Trophoblast cell (in vitro differentiated cells and primary cell): ENCODE measurements at regions not wholly inside any gene's neighbourhood (a gene's known extent, or its start where the extent isn't known, plus 50 kb on each side); places are given as distances from the start of the nearest gene placed in this dataset.

Experiments
- DNase-seq, 2 donors: peaks; one replicate each; pipeline ENCODE4 v3.0.0-alpha.2; 2016
- H2AFZ ChIP-seq: 2 replicates; pipeline ENCODE4 v1.6.1; 2013; ENCODE audit warnings: low read length, moderate library complexity, mild to moderate bottlenecking; ENCODE audit not compliant: insufficient read depth, poor library complexity
- H2AK5ac ChIP-seq: 2 replicates; pipeline ENCODE4 v1.6.1; 2013; ENCODE audit warnings: mild to moderate bottlenecking, low read length
- H2BK120ac ChIP-seq: 2 replicates; pipeline ENCODE4 v1.6.1; 2013; ENCODE audit warnings: low read length, mild to moderate bottlenecking, moderate library complexity; ENCODE audit not compliant: insufficient read depth, poor library complexity
- H2BK12ac ChIP-seq: 2 replicates; pipeline ENCODE4 v1.6.1; 2013; ENCODE audit warnings: mild to moderate bottlenecking, low read length, moderate library complexity
- H2BK5ac ChIP-seq: 2 replicates; pipeline ENCODE4 v1.6.1; 2013; ENCODE audit warnings: low read length, low read depth, moderate library complexity, mild to moderate bottlenecking; ENCODE audit not compliant: poor library complexity
- H3K14ac ChIP-seq: 2 replicates; pipeline ENCODE4 v1.6.1; 2013; ENCODE audit warnings: mild to moderate bottlenecking, low read length
- H3K18ac ChIP-seq: 2 replicates; pipeline ENCODE4 v1.6.1; 2013; ENCODE audit warnings: mild to moderate bottlenecking, low read length
- H3K23ac ChIP-seq: 2 replicates; pipeline ENCODE4 v1.6.1; 2013; ENCODE audit warnings: low read length
- H3K27ac ChIP-seq: 2 replicates; pipeline ENCODE4 v1.5.1; 2013; ENCODE audit warnings: low read depth, mild to moderate bottlenecking, inconsistent platforms, low read length, moderate library complexity
- H3K27me3 ChIP-seq: 2 replicates; pipeline ENCODE4 v1.6.1; 2013; ENCODE audit warnings: inconsistent platforms, mild to moderate bottlenecking, low read length, moderate library complexity; ENCODE audit not compliant: insufficient read depth
- H3K36me3 ChIP-seq, 2 experiments: 1 replicate in 1 of 2; 2 replicates in 1 of 2; pipeline ENCODE4 v1.6.1; 2013; ENCODE audit warnings: low read length in 2 of 2, mild to moderate bottlenecking in 2 of 2, moderate library complexity in 1 of 2; ENCODE audit not compliant: insufficient read depth in 2 of 2, control insufficient read depth in 1 of 2
- H3K4ac ChIP-seq: 2 replicates; pipeline ENCODE4 v1.6.1; 2013; ENCODE audit warnings: low read depth, mild to moderate bottlenecking, low read length, moderate library complexity
- H3K4me1 ChIP-seq, 2 experiments: 1 replicate in 1 of 2; 2 replicates in 1 of 2; pipeline ENCODE4 v1.6.1; 2013; ENCODE audit warnings: low read length in 2 of 2, mild to moderate bottlenecking in 2 of 2, moderate library complexity in 1 of 2; ENCODE audit not compliant: insufficient read depth in 2 of 2, control insufficient read depth in 1 of 2
- H3K4me2 ChIP-seq: 2 replicates; pipeline ENCODE4 v1.6.1; 2013; ENCODE audit warnings: inconsistent platforms, mild to moderate bottlenecking, low read length, moderate library complexity
- H3K4me3 ChIP-seq: 2 replicates; pipeline ENCODE4 v1.5.1; 2013; ENCODE audit warnings: mild to moderate bottlenecking, low read depth, low read length, inconsistent platforms
- H3K79me1 ChIP-seq: one replicate; pipeline ENCODE4 v1.6.1; 2013; ENCODE audit warnings: low read length
- H3K79me2 ChIP-seq: 2 replicates; pipeline ENCODE4 v1.6.1; 2013; ENCODE audit warnings: low read length, mild to moderate bottlenecking; ENCODE audit not compliant: control insufficient read depth, insufficient read depth, poor library complexity
- H3K9ac ChIP-seq: 2 replicates; pipeline ENCODE4 v1.6.1; 2013; ENCODE audit warnings: mild to moderate bottlenecking, low read length
- H3K9me3 ChIP-seq: 2 replicates; pipeline ENCODE4 v1.6.1; 2013; ENCODE audit warnings: low read depth, mild to moderate bottlenecking, control low read depth, inconsistent platforms, low read length; ENCODE audit not compliant: insufficient read depth
- H4K12ac ChIP-seq: 2 replicates; pipeline ENCODE4 v1.6.1; 2013; ENCODE audit warnings: low read depth, mild to moderate bottlenecking, low read length, moderate library complexity
- H4K8ac ChIP-seq: 2 replicates; pipeline ENCODE4 v1.6.1; 2013; ENCODE audit warnings: low read depth, mild to moderate bottlenecking, low read length, moderate library complexity
- H4K91ac ChIP-seq: one replicate; pipeline ENCODE4 v1.6.1; 2013; ENCODE audit warnings: low read depth, mild to moderate bottlenecking, low read length, moderate library complexity
- WGBS: extraction: QIAGEN DNeasy Blood & Tissue Kit; methylation state at CpG from one replicate; pipeline ENCODE4 v1.1.7; 2013; ENCODE audit warnings: missing lambda C conversion rate; ENCODE audit not compliant: insufficient read length, insufficient coverage; ENCODE audit errors: extremely low coverage; 5-methylcytosine and 5-hydroxymethylcytosine counted together

- H2BK5ac ChIP-seq: no peak overlapping the region
These were observed 189.4 kb upstream of the CHRNA7 start for GRCh38 chr15:31840849-31841476.

GRCh38 chr15:31842532-31843195 is 187.7 kb upstream of the CHRNA7 start:
- no peak overlapping the region for H3K4me2 ChIP-seq
- H2BK5ac ChIP-seq: no peak overlapping the region
- H2AFZ ChIP-seq: no peak overlapping the region

More at GRCh38 chr15:31840849-31841476, 189.4 kb upstream of the CHRNA7 start:
- no peaks in the 10 kb centered on the region for H3K4me1 ChIP-seq
- WGBS: no CpG with 5 or more reads among the region's 9 CpGs
- H3K36me3 ChIP-seq: no peaks in the 10 kb centered on the region
- no peak overlapping the region for H2BK120ac ChIP-seq
- no peaks in the 10 kb centered on the region for H3K79me1 ChIP-seq
- no peak overlapping the region for H3K23ac ChIP-seq
- H3K9me3 ChIP-seq: no peaks in the 10 kb centered on the region
- no peak overlapping the region for H4K91ac ChIP-seq
- no peak overlapping the region for H3K9ac ChIP-seq
- H4K12ac ChIP-seq: no peak overlapping the region
- no peak overlapping the region for H3K27ac ChIP-seq
- no peaks in the 10 kb centered on the region for H3K27me3 ChIP-seq
- H2AFZ ChIP-seq: no peak overlapping the region
- no peak overlapping the region for H3K14ac ChIP-seq
- no peak overlapping the region for H4K8ac ChIP-seq
- H3K4ac ChIP-seq: no peak overlapping the region
- no peaks in the 10 kb centered on the region for H3K79me2 ChIP-seq
- no peak overlapping the region for H2BK12ac ChIP-seq
- DNase-seq: no peak
- no peak overlapping the region for H2AK5ac ChIP-seq
- no peak overlapping the region for H3K4me3 ChIP-seq
- H3K4me2 ChIP-seq: no peak overlapping the region
- H3K18ac ChIP-seq: no peak overlapping the region

GRCh38 chr15:31843426-31844055 is 186.8 kb upstream of the CHRNA7 start:
- no peaks in the 10 kb centered on the region for H3K9me3 ChIP-seq
- H2AFZ ChIP-seq: no peak overlapping the region
- no peak overlapping the region for H2BK12ac ChIP-seq
- no peak overlapping the region for H4K91ac ChIP-seq
- H3K4me3 ChIP-seq: no peak overlapping the region
- H3K36me3 ChIP-seq: no peaks in the 10 kb centered on the region
- H3K27me3 ChIP-seq: no peaks in the 10 kb centered on the region
- no peak overlapping the region for H3K4ac ChIP-seq
- H4K12ac ChIP-seq: no peak overlapping the region
- no peak overlapping the region for H2BK120ac ChIP-seq
- no peaks in the 10 kb centered on the region for H3K4me1 ChIP-seq
- no peak overlapping the region for H3K18ac ChIP-seq
- no peaks in the 10 kb centered on the region for H3K79me1 ChIP-seq
- no peak overlapping the region for H3K23ac ChIP-seq
- H4K8ac ChIP-seq: no peak overlapping the region
- H3K14ac ChIP-seq: no peak overlapping the region
- no peak for DNase-seq
- H2BK5ac ChIP-seq: no peak overlapping the region
- H2AK5ac ChIP-seq: no peak overlapping the region
- no peak overlapping the region for H3K9ac ChIP-seq
- H3K27ac ChIP-seq: no peak overlapping the region
- no peak overlapping the region for H3K4me2 ChIP-seq
- H3K79me2 ChIP-seq: no peaks in the 10 kb centered on the region
- WGBS: no CpG with 5 or more reads among the region's 5 CpGs

More at GRCh38 chr15:31842532-31843195, 187.7 kb upstream of the CHRNA7 start:
- Histone ChIP-seq H3K14ac (no peak overlapping the region), H4K8ac (no peak overlapping the region), H3K36me3 (no peaks in the 10 kb centered on the region), H3K4me3 (no peak overlapping the region), H2AK5ac (no peak overlapping the region), H2BK12ac (no peak overlapping the region), H3K4me1 (no peaks in the 10 kb centered on the region), H3K23ac (no peak overlapping the region), H4K91ac (no peak overlapping the region), H3K18ac (no peak overlapping the region), H3K9ac (no peak overlapping the region), H3K4ac (no peak overlapping the region), H3K27me3 (no peaks in the 10 kb centered on the region), H2BK120ac (no peak overlapping the region), H3K27ac (no peak overlapping the region), H3K79me1 (no peaks in the 10 kb centered on the region), H3K79me2 (no peaks in the 10 kb centered on the region), H3K9me3 (no peaks in the 10 kb centered on the region), H4K12ac (no peak overlapping the region)
- no peak for DNase-seq
- no CpG with 5 or more reads among the region's 6 CpGs for WGBS

GRCh38 chr15:31845791-31846190 is 184.5 kb upstream of the CHRNA7 start:
- no CpG with 5 or more reads among the region's 5 CpGs for WGBS

More at GRCh38 chr15:31845791-31846190, 184.5 kb upstream of the CHRNA7 start:
- Histone ChIP-seq H2BK12ac (no peak overlapping the region), H3K14ac (no peak overlapping the region), H2BK120ac (no peak overlapping the region), H4K91ac (no peak overlapping the region), H3K4ac (no peak overlapping the region), H4K12ac (no peak overlapping the region), H3K9ac (no peak overlapping the region), H3K4me1 (no peaks in the 10 kb centered on the region), H2AK5ac (no peak overlapping the region), H3K79me1 (no peaks in the 10 kb centered on the region), H3K18ac (no peak overlapping the region), H3K23ac (no peak overlapping the region), H3K4me3 (no peak overlapping the region), H2AFZ (no peak overlapping the region), H3K4me2 (no peak overlapping the region), H3K9me3 (no peaks in the 10 kb centered on the region), H4K8ac (no peak overlapping the region), H3K27ac (no peak overlapping the region), H2BK5ac (no peak overlapping the region), H3K36me3 (no peaks in the 10 kb centered on the region), H3K27me3 (no peaks in the 10 kb centered on the region), H3K79me2 (no peaks in the 10 kb centered on the region)
- DNase-seq: no peak
